Smooth muscle cell (in vitro differentiated cells): ENCODE measurements at regions not wholly inside any gene's neighbourhood (a gene's known extent, or its start where the extent isn't known, plus 50 kb on each side); places are given as distances from the start of the nearest gene placed in this dataset.
"Not testable (repeated sequence)": the region's sequence is repeated elsewhere in the genome, so short reads cannot be mapped to it uniquely, and the experiment has no call there.

Experiments
- DNase-seq: peaks from one replicate; lab custom pipeline; 2025; ENCODE audit not compliant: unreplicated experiment; lab: John Stamatoyannopoulos, UW
- H2AFZ ChIP-seq: fragments of 200-600 bp; sonication (generic); 2 replicates; pipeline ENCODE4 v1.6.0; 2016; ENCODE audit warnings: antibody characterized with exemption, low read depth, mild to moderate bottlenecking
- H3F3A ChIP-seq: fragments of 200-600 bp; sonication (generic); 2 replicates; pipeline ENCODE4 v1.6.0; 2017; ENCODE audit warnings: antibody characterized with exemption, low read depth
- H3K27ac ChIP-seq: fragments of 200-600 bp; sonication (generic); 2 replicates; pipeline ENCODE4 v1.5.1; 2016; ENCODE audit warnings: low read depth, mild to moderate bottlenecking
- H3K27me3 ChIP-seq: fragments of 200-600 bp; sonication (generic); 2 replicates; pipeline ENCODE4 v1.6.1; 2016; ENCODE audit warnings: low read depth, mild to moderate bottlenecking
- H3K36me3 ChIP-seq: fragments of 200-600 bp; sonication (generic); 2 replicates; pipeline ENCODE4 v1.5.1; 2016; ENCODE audit warnings: low read depth
- H3K4me1 ChIP-seq: fragments of 200-600 bp; sonication (generic); 2 replicates; pipeline ENCODE4 v1.5.1; 2016; ENCODE audit warnings: low read depth
- H3K4me2 ChIP-seq: fragments of 200-600 bp; sonication (generic); 2 replicates; pipeline ENCODE4 v1.6.0; 2016; ENCODE audit warnings: mild to moderate bottlenecking
- H3K4me3 ChIP-seq: fragments of 200-600 bp; sonication (generic); 2 replicates; pipeline ENCODE4 v1.5.1; 2016; ENCODE audit warnings: mild to moderate bottlenecking
- H3K79me2 ChIP-seq: fragments of 200-600 bp; sonication (generic); 2 replicates; pipeline ENCODE4 v1.6.0; 2016; ENCODE audit warnings: low read depth, mild to moderate bottlenecking
- H3K9ac ChIP-seq: fragments of 200-600 bp; sonication (generic); 2 replicates; pipeline ENCODE4 v1.6.0; 2016; ENCODE audit warnings: low read depth
- H3K9me3 ChIP-seq: fragments of 200-600 bp; sonication (generic); replicated peaks from 2 replicates; pipeline ENCODE4 v1.5.1; 2016; ENCODE audit warnings: low read depth
- H4K20me1 ChIP-seq: fragments of 200-600 bp; sonication (generic); 2 replicates; pipeline ENCODE4 v1.6.0; 2016; ENCODE audit warnings: low read depth
- CTCF ChIP-seq: fragments of 200-600 bp; sonication (generic); IDR thresholded peaks from 2 replicates; pipeline ENCODE4 v1.5.1; 2017; ENCODE audit warnings: borderline replicate concordance, mild to moderate bottlenecking, antibody characterized with exemption; ENCODE audit not compliant: insufficient read depth, poor library complexity, severe bottlenecking
- WGBS: methylation state at CpG from one replicate; pipeline ENCODE4 v1.1.7; 2016; ENCODE audit warnings: low lambda C conversion rate; 5-methylcytosine and 5-hydroxymethylcytosine counted together

GRCh38 chr14:86777963-86778602 lies 1214.9 kb downstream of the GALC start:
- Histone ChIP-seq H3K27me3 (no peaks in the 10 kb centered on the region), H3K4me3 (no peak overlapping the region), H3K4me2 (no peak overlapping the region), H4K20me1 (no peaks in the 10 kb centered on the region), H3K4me1 (no peaks in the 10 kb centered on the region), H3K27ac (no peak overlapping the region), H3K79me2 (no peaks in the 10 kb centered on the region), H2AFZ (no peak overlapping the region), H3F3A (no peaks in the 10 kb centered on the region), H3K9me3 (no peaks in the 10 kb centered on the region), H3K36me3 (no peaks in the 10 kb centered on the region), H3K9ac (no peak overlapping the region)
- no peak for TF ChIP-seq CTCF
- no peak for DNase-seq
- WGBS = 97% methylated on average over 2 of the region's 2 CpGs

DNA sequence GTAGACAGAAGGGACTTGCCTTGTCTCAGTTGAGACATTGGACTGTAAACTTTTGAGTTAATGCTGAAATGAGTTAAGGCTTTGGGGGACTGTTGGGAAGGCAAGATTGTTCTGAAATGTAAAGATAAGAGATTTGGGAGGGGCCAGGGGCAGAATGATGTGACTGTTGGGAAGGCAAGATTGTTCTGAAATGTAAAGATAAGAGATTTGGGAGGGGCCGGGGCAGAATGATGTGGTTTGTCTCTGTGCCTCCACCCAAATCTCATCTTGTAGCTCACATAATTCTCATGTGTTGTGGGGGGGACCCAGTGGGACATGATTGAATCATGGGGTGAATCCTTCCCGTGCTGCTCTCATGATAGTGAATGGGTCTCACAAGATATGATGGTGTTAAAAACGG lies 1217.1 kb downstream of the GALC start:
- not testable (repeated sequence) for H3K4me3 ChIP-seq, H3K27me3 ChIP-seq, H3K4me2 ChIP-seq, H3K27ac ChIP-seq, H3F3A ChIP-seq, H3K4me1 ChIP-seq, H2AFZ ChIP-seq, H3K79me2 ChIP-seq, DNase-seq, H3K9me3 ChIP-seq, H3K9ac ChIP-seq, H3K36me3 ChIP-seq, H4K20me1 ChIP-seq
- WGBS = 88% methylated on average over 3 of the region's 3 CpGs

DNA sequence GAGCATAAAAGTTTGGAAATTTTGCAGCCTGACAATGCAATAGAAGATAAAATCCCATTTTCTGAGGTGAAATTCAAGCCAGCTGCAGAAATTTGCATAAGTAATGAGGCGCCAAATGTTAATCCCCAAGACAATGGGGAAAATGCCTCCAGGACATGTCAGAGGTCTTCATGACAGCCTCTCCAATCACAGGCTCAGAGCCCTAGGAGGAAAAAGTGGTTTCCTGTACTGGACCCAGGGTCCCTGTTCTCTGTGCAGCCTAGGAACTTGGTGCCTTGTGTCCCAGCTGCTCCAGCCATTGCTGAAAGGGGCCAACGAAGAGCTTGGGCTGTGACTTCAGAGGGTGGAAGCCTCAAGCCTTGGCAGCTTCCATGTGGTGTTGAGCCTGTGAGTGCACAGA lies 1218.1 kb downstream of the GALC start:
- no peak for DNase-seq
- Histone ChIP-seq H3K4me3 (no peak overlapping the region), H4K20me1 (no peaks in the 10 kb centered on the region), H3K36me3 (no peaks in the 10 kb centered on the region), H3K9ac (no peak overlapping the region), H3K79me2 (no peaks in the 10 kb centered on the region), H3K9me3 (no peaks in the 10 kb centered on the region), H2AFZ (no peak overlapping the region), H3K4me2 (no peak overlapping the region), H3K27me3 (no peaks in the 10 kb centered on the region), H3F3A (no peaks in the 10 kb centered on the region), H3K27ac (no peak overlapping the region), H3K4me1 (no peaks in the 10 kb centered on the region)
- 89% methylated on average over 2 of the region's 2 CpGs for WGBS
- TF ChIP-seq CTCF = no peak

- Histone ChIP-seq H3K9me3 (no peaks in the 10 kb centered on the region), H3K27me3 (no peaks in the 10 kb centered on the region), H2AFZ (no peak overlapping the region), H3K79me2 (no peaks in the 10 kb centered on the region), H3K36me3 (no peaks in the 10 kb centered on the region), H3K9ac (no peak overlapping the region), H3K4me1 (no peaks in the 10 kb centered on the region), H4K20me1 (no peaks in the 10 kb centered on the region), H3K4me2 (no peak overlapping the region), H3F3A (no peaks in the 10 kb centered on the region), H3K27ac (no peak overlapping the region), H3K4me3 (no peak overlapping the region)
- no peak for TF ChIP-seq CTCF
- WGBS = 69% methylated on average over 1 of the region's 1 CpG
- no peak for DNase-seq
Measured at GRCh38 chr14:86772075-86772474, 1220.9 kb downstream of the GALC start.
